OCI-LY7 (cell line): ENCODE measurements at regions not wholly inside any gene's neighbourhood (a gene's known extent, or its start where the extent isn't known, plus 50 kb on each side); places are given as distances from the start of the nearest gene placed in this dataset.

Source experiments
- EZH2phosphoT487 ChIP-seq: fragments of 200-600 bp; sonication (generic); IDR thresholded peaks from 2 replicates; pipeline ENCODE4 v1.6.1; 2018; ENCODE audit warnings: low read depth, borderline replicate concordance, mild to moderate bottlenecking, mixed run types, antibody characterized with exemption, low read length, moderate library complexity, mixed read lengths
- TF ChIP-seq, protein P1 (sequence below): fragments of 200-600 bp; sonication (generic); conservative IDR thresholded peaks from 2 replicates; pipeline ENCODE4 v1.5.1; 2014; ENCODE audit warnings: mild to moderate bottlenecking, antibody characterized with exemption, low read length, moderate library complexity, mixed read lengths

DNA sequence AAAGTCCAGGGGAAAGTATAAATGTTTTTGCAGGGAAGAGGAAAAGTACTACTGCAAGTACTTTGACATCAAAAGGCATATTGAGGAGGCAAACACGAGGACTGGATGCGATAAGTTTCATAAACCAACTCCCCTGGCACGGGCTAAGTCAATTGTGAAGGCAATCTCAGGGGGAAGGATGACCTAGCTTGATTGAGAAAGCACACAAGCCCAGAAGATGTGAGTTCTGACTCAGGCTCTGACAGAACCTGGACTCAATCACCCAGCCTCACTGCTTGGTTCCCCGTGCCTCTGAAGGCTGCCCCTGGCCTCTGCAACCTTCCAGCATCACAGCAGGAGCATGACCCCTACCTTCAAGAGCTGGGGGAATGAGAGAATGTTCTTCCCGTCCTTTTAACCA is 93.2 kb upstream of the ZNF438 start:
- TF ChIP-seq, protein P1, sequence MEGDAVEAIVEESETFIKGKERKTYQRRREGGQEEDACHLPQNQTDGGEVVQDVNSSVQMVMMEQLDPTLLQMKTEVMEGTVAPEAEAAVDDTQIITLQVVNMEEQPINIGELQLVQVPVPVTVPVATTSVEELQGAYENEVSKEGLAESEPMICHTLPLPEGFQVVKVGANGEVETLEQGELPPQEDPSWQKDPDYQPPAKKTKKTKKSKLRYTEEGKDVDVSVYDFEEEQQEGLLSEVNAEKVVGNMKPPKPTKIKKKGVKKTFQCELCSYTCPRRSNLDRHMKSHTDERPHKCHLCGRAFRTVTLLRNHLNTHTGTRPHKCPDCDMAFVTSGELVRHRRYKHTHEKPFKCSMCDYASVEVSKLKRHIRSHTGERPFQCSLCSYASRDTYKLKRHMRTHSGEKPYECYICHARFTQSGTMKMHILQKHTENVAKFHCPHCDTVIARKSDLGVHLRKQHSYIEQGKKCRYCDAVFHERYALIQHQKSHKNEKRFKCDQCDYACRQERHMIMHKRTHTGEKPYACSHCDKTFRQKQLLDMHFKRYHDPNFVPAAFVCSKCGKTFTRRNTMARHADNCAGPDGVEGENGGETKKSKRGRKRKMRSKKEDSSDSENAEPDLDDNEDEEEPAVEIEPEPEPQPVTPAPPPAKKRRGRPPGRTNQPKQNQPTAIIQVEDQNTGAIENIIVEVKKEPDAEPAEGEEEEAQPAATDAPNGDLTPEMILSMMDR = no peak
- no peak for TF ChIP-seq EZH2phosphoT487
